K562 (cell line): ENCODE measurements at regions not wholly inside any gene's neighbourhood (a gene's known extent, or its start where the extent isn't known, plus 50 kb on each side); places are given as distances from the start of the nearest gene placed in this dataset.

Source experiments
- ATAC-seq: fragments of 200-7000 bp; cut with Tn5 transposase; 3 replicates; pipeline ENCODE4 v1.9.1; 2020; ENCODE audit warnings: moderate library complexity
- BruUV-seq: library from RNA; stranded (reverse); fragments of 400-500 nt; replicated peaks from 2 replicates; lab custom pipeline; 2021; lab: Mats Ljungman, UMichigan
- CTCF ChIA-PET: fragments of 300-600 bp; formaldehyde crosslinking; extraction: SDS; loops from one replicate; lab custom pipeline; 2021; ENCODE audit warnings: low intra/inter-chr PET ratio; lab: Yijun Ruan, JAX
- POLR2A ChIA-PET: fragments of 300-600, 350-650 bp; sonication (Branson Sonifier 250); formaldehyde crosslinking; extraction: SDS; loops from one replicate; lab custom pipeline; 2021; ENCODE audit warnings: antibody characterized with exemption, inconsistent platforms; lab: Yijun Ruan, JAX
- DNase-seq, 4 experiments: peaks; one replicate each; pipeline versions ENCODE4 v3.0.0 to v3.0.0-alpha.2; 2011 to 2018; ENCODE audit warnings: low spot score in 3 of 4, mixed read lengths in 3 of 4; ENCODE audit errors: extremely low read depth in 1 of 4
- FAIRE-seq: peaks from 2 replicates; lab custom pipeline; 2011; peaks lifted over from hg19 to GRCh38; lab: Jason Lieb, UNC
- H2AFZ ChIP-seq: 2 replicates; pipeline ENCODE4 v1.6.0; 2011; ENCODE audit warnings: low read depth, low read length, control low read depth, inconsistent platforms
- H3K27ac ChIP-seq: fragments of 200-600 bp; 3 replicates; pipeline ENCODE4 v1.8.0; 2011; ENCODE audit warnings: low read depth, mild to moderate bottlenecking, control low read depth, inconsistent platforms, low read length, moderate library complexity, mixed read lengths; ENCODE audit errors: extremely low read depth
- H3K27me3 ChIP-seq, 2 experiments: fragments of 300-600 bp in 1 of 2; 2 replicates in 1 of 2; 3 replicates in 1 of 2; pipeline versions ENCODE4 v1.6.0 to v1.8.0; 2011; ENCODE audit warnings: inconsistent platforms in 2 of 2, low read length in 2 of 2, mild to moderate bottlenecking in 1 of 2, mixed read lengths in 1 of 2, moderate library complexity in 1 of 2; ENCODE audit not compliant: control insufficient read depth in 2 of 2, insufficient read depth in 2 of 2
- H3K36me3 ChIP-seq: fragments of 300-600 bp; 3 replicates; pipeline ENCODE4 v1.8.0; 2011; ENCODE audit warnings: mild to moderate bottlenecking, low read length, inconsistent platforms; ENCODE audit not compliant: control insufficient read depth, insufficient read depth
- H3K4me1 ChIP-seq, 2 experiments: fragments of 200-600 bp in 1 of 2; replicated peaks in 1 of 2; 2 replicates in 1 of 2; 3 replicates in 1 of 2; pipeline versions ENCODE4 v1.5.1 to v1.8.0; 2011; ENCODE audit warnings: inconsistent platforms in 2 of 2, low read length in 2 of 2, mild to moderate bottlenecking in 1 of 2, mixed read lengths in 1 of 2, moderate library complexity in 1 of 2; ENCODE audit not compliant: control insufficient read depth in 2 of 2, insufficient read depth in 2 of 2
- H3K4me2 ChIP-seq: 2 replicates; pipeline ENCODE4 v1.6.1; 2011; ENCODE audit warnings: low read length, control low read depth, inconsistent platforms, mixed read lengths; ENCODE audit not compliant: insufficient read depth
- H3K4me3 ChIP-seq: fragments of 200-600 bp; sonication (generic), shearing (Covaris generic); 2 replicates; pipeline ENCODE4 v1.5.1; 2016; ENCODE audit warnings: control low read depth, inconsistent platforms
- H3K79me2 ChIP-seq: fragments of 200-600 bp; 3 replicates; pipeline ENCODE4 v1.8.0; 2011; ENCODE audit warnings: low read length, inconsistent platforms; ENCODE audit not compliant: control insufficient read depth, insufficient read depth
- H3K9ac ChIP-seq, 2 experiments: 2 replicates each; pipeline versions ENCODE4 v1.6.0 to v1.6.1; 2011; ENCODE audit warnings: low read depth in 2 of 2, low read length in 2 of 2, control low read depth in 1 of 2, inconsistent platforms in 1 of 2, mild to moderate bottlenecking in 1 of 2, mixed read lengths in 1 of 2; ENCODE audit not compliant: insufficient read depth in 1 of 2
- H3K9me1 ChIP-seq: one replicate; pipeline ENCODE4 v1.6.0; 2011; ENCODE audit warnings: inconsistent platforms, mild to moderate bottlenecking, low read length, moderate library complexity; ENCODE audit not compliant: control insufficient read depth, insufficient read depth
- H3K9me3 ChIP-seq: replicated peaks from 2 replicates; pipeline ENCODE4 v1.5.1; 2011; ENCODE audit warnings: low read depth, low read length, inconsistent platforms; ENCODE audit not compliant: control insufficient read depth, insufficient read depth
- H4K20me1 ChIP-seq: replicated peaks from 2 replicates; pipeline ENCODE4 v1.6.1; 2011; ENCODE audit warnings: low read length, inconsistent platforms, mixed read lengths; ENCODE audit not compliant: control insufficient read depth, insufficient read depth
- CCAR2 ChIP-seq: fragments of 200-400 bp; formaldehyde crosslinking; IDR thresholded peaks from 2 replicates; pipeline ENCODE4 v1.6.1; 2017; ENCODE audit warnings: mild to moderate bottlenecking, low read depth, low read length
- GATAD2B ChIP-seq: fragments of 450-650 bp; IDR thresholded peaks from 2 replicates; pipeline ENCODE4 v1.6.1; 2017; ENCODE audit warnings: mild to moderate bottlenecking, borderline replicate concordance
- KDM2B ChIP-seq: fragments of 250-450 bp; sonication (Bioruptor Pico); IDR thresholded peaks from 2 replicates; pipeline ENCODE4 v1.8.0; 2021; ENCODE audit warnings: mild to moderate bottlenecking, moderate library complexity
- MTF1 ChIP-seq: fragments of 250-450 bp; sonication (Bioruptor Pico); IDR thresholded peaks from 2 replicates; pipeline ENCODE4 v1.9.0; 2021; ENCODE audit warnings: moderate library complexity, mild to moderate bottlenecking, inconsistent platforms, borderline replicate concordance
- NFE2 ChIP-seq: IDR thresholded peaks from 2 replicates; pipeline ENCODE4 v1.6.1; 2014; ENCODE audit warnings: antibody characterized with exemption, low read depth
- PHF21A ChIP-seq: fragments of 450-650 bp; IDR thresholded peaks from 2 replicates; pipeline ENCODE4 v1.6.1; 2017; ENCODE audit warnings: low read depth, borderline replicate concordance
- RBM22 ChIP-seq: fragments of 200-400 bp; formaldehyde crosslinking; IDR thresholded peaks from 2 replicates; pipeline ENCODE4 v1.6.1; 2018; ENCODE audit warnings: low read length, low read depth; ENCODE audit not compliant: poor library complexity, severe bottlenecking
- TCF15 ChIP-seq: fragments of 250-450 bp; sonication (Bioruptor Pico); IDR thresholded peaks from 2 replicates; pipeline ENCODE4 v1.8.0; 2022; ENCODE audit warnings: moderate library complexity, mild to moderate bottlenecking, inconsistent platforms
- ZNF224 ChIP-seq: sonication (generic); formaldehyde crosslinking; IDR thresholded peaks from 2 replicates; pipeline ENCODE4 v1.8.0; 2022; ENCODE audit warnings: mild to moderate bottlenecking, missing genetic modification reagents
- ZNF511 ChIP-seq: sonication (generic); formaldehyde crosslinking; IDR thresholded peaks from 2 replicates; pipeline ENCODE4 v1.8.0; 2022; ENCODE audit warnings: mild to moderate bottlenecking, missing genetic modification reagents
- ZNF79 ChIP-seq: fragments of 250-450 bp; sonication (Bioruptor Pico); IDR thresholded peaks from 2 replicates; pipeline ENCODE4 v1.4.0; 2020; ENCODE audit warnings: low read depth, mild to moderate bottlenecking, moderate library complexity
- WGBS: fragments of 100-300 bp; shearing (Covaris generic); methylation state at CpG from one replicate; pipeline ENCODE4 v1.1.6; 2016; ENCODE audit warnings: low coverage, mixed read lengths; ENCODE audit not compliant: insufficient coverage; ENCODE audit errors: missing lambda C conversion rate; 5-methylcytosine and 5-hydroxymethylcytosine counted together
- in situ Hi-C: fragments of 300-500 bp; cut with MboI; formaldehyde crosslinking; loops from 4 replicates; pipeline ENCODE4 v1.15.0; 2018; ENCODE audit warnings: inconsistent platforms, mixed read lengths
- intact Hi-C: fragments of 100-400 bp; cut with micrococcal nuclease; formaldehyde crosslinking; loops from 2 replicates; pipeline ENCODE4 v1.14.2; 2022
- TF ChIP-seq, protein P1 (sequence below): sonication (generic); formaldehyde crosslinking; IDR thresholded peaks from 2 replicates; pipeline ENCODE4 v1.8.0; 2022; ENCODE audit warnings: mild to moderate bottlenecking, missing genetic modification reagents, borderline replicate concordance
- TF ChIP-seq, protein P2 (sequence below): fragments of 450-650 bp; formaldehyde crosslinking; IDR thresholded peaks from 2 replicates; pipeline ENCODE4 v1.4.0; 2022; ENCODE audit warnings: missing genetic modification characterization
- TF ChIP-seq, protein P3 (sequence below): fragments of 250-450 bp; sonication (Bioruptor Pico); IDR thresholded peaks from 2 replicates; pipeline ENCODE4 v1.5.0; 2020; ENCODE audit warnings: mild to moderate bottlenecking, borderline replicate concordance

GRCh38 chrX:129233786-129234185 is 289.5 kb downstream of the SMARCA1 start (continued):
- TF ChIP-seq, protein P1, sequence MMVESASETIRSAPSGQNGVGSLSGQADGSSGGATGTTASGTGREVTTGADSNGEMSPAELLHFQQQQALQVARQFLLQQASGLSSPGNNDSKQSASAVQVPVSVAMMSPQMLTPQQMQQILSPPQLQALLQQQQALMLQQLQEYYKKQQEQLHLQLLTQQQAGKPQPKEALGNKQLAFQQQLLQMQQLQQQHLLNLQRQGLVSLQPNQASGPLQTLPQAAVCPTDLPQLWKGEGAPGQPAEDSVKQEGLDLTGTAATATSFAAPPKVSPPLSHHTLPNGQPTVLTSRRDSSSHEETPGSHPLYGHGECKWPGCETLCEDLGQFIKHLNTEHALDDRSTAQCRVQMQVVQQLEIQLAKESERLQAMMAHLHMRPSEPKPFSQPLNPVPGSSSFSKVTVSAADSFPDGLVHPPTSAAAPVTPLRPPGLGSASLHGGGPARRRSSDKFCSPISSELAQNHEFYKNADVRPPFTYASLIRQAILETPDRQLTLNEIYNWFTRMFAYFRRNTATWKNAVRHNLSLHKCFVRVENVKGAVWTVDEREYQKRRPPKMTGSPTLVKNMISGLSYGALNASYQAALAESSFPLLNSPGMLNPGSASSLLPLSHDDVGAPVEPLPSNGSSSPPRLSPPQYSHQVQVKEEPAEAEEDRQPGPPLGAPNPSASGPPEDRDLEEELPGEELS (CRISPR knock-in tag), result no peak
- no peak for TF ChIP-seq ZNF511 (CRISPR knock-in tag)
- TF ChIP-seq, protein P2, sequence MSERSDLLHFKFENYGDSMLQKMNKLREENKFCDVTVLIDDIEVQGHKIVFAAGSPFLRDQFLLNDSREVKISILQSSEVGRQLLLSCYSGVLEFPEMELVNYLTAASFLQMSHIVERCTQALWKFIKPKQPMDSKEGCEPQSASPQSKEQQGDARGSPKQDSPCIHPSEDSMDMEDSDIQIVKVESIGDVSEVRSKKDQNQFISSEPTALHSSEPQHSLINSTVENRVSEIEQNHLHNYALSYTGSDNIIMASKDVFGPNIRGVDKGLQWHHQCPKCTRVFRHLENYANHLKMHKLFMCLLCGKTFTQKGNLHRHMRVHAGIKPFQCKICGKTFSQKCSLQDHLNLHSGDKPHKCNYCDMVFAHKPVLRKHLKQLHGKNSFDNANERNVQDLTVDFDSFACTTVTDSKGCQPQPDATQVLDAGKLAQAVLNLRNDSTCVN (CRISPR knock-in tag), result no peak

DNA sequence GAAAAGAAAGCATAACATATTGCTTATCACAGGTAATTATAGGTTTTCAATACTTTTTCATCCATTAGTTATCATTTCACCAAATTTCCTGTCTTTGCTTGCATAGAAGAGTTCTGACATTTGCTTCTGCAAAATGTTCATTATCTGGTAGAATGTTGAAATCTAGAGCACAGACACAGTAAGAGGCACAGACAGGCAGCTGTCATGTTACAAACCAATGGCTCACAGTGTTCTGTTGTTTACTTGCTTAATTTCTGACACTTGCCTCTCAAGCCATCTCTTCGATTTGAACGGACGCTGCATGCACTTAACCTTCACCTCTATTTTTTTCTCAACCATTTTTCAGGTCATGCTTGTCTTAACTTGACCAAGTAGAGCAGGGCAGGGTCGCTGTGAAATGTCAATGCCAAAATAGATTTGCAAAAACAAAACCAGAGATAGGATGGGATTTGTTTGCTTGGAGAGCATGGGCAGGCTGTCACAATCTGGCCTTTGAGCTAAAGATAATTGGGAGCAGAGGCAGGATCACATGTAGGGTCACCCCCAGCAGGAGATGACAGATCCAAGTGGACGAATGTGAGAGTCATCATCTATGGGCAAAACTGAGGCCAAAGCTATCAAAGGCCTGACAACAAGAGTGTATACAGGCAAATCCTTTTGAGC is 292.3 kb downstream of the SMARCA1 start:
- FAIRE-seq (no peak), ATAC-seq (no peak), DNase-seq (no peak)
- intact Hi-C loops (no loop called here), in situ Hi-C loops (no loop called here)
- H3K27me3 ChIP-seq, result no peaks in the 10 kb centered on the region
- no peaks in the 10 kb centered on the region for H4K20me1 ChIP-seq
- ChIA-PET POLR2A (no interaction called here), CTCF (no interaction called here)
- H3K4me3 ChIP-seq, result no peak overlapping the region
- no peaks in the 10 kb centered on the region for H3K79me2 ChIP-seq
- WGBS, result 0% methylated on average over 5 of the region's 5 CpGs
- no peaks in the 10 kb centered on the region for H3K9me3 ChIP-seq
- H2AFZ ChIP-seq, result no peak overlapping the region
- no peak overlapping the region for H3K27ac ChIP-seq
- TF ChIP-seq TCF15 (CRISPR knock-in tag) (no peak), CCAR2 (no peak), RBM22 (no peak), KDM2B (CRISPR knock-in tag) (no peak), ZNF224 (no peak), GATAD2B (no peak), MTF1 (CRISPR knock-in tag) (no peak), PHF21A (no peak), ZNF79 (CRISPR knock-in tag) (no peak), NFE2 (no peak)
- TF ChIP-seq, protein P3, sequence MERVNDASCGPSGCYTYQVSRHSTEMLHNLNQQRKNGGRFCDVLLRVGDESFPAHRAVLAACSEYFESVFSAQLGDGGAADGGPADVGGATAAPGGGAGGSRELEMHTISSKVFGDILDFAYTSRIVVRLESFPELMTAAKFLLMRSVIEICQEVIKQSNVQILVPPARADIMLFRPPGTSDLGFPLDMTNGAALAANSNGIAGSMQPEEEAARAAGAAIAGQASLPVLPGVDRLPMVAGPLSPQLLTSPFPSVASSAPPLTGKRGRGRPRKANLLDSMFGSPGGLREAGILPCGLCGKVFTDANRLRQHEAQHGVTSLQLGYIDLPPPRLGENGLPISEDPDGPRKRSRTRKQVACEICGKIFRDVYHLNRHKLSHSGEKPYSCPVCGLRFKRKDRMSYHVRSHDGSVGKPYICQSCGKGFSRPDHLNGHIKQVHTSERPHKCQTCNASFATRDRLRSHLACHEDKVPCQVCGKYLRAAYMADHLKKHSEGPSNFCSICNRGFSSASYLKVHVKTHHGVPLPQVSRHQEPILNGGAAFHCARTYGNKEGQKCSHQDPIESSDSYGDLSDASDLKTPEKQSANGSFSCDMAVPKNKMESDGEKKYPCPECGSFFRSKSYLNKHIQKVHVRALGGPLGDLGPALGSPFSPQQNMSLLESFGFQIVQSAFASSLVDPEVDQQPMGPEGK, result no peak
- no TSS peak for BruUV-seq
- no peak overlapping the region for H3K9ac ChIP-seq
- no peaks in the 10 kb centered on the region for H3K9me1 ChIP-seq
- no peaks in the 10 kb centered on the region for H3K4me1 ChIP-seq
- no peaks in the 10 kb centered on the region for H3K36me3 ChIP-seq
- no peak overlapping the region for H3K4me2 ChIP-seq
